ENCODE measurements at regions not wholly inside any gene's neighbourhood (a gene's known extent, or its start where the extent isn't known, plus 50 kb on each side); places are given as distances from the start of the nearest gene placed in this dataset.

- TF ChIP-seq CTCF (IDR thresholded peaks at IDR 0.05) (no peak), POLR2A (IDR thresholded peaks at IDR 0.05) (no peak)
Measured at GRCh38 chr17:77266891-77267341, 126.1 kb downstream of the SEC14L1 start.

All from upper lobe of left lung (tissue), 4 donors.